ENCODE measurements at regions not wholly inside any gene's neighbourhood (a gene's known extent, or its start where the extent isn't known, plus 50 kb on each side); places are given as distances from the start of the nearest gene placed in this dataset.
"Not testable (repeated sequence)": the region's sequence is repeated elsewhere in the genome, so short reads cannot be mapped to it uniquely, and the experiment has no call there.

- DNase-seq = no peak
- intact Hi-C loops (cut with DNase I) = no loop called here
Measured at GRCh38 chr4:97073194-97073593, 1070.1 kb downstream of the STPG2 start.

- intact Hi-C loops (cut with DNase I) = no loop called here
Measured at GRCh38 chr4:97074531-97074930, 1068.7 kb downstream of the STPG2 start.

GRCh38 chr4:97081951-97082350 is 1061.3 kb downstream of the STPG2 start:
- intact Hi-C loops (cut with DNase I) = no loop called here
- DNase-seq = no peak

More at GRCh38 chr4:97074531-97074930, 1068.7 kb downstream of the STPG2 start:
- DNase-seq = no peak

- DNase-seq; intact Hi-C loops (cut with DNase I): not testable (repeated sequence)
Measured at GRCh38 chr4:97097036-97097435, 1046.2 kb downstream of the STPG2 start.

GRCh38 chr4:97101171-97101570 is 1042.1 kb downstream of the STPG2 start:
- DNase-seq; intact Hi-C loops (cut with DNase I): not testable (repeated sequence)

- no peak for DNase-seq
- intact Hi-C loops (cut with DNase I) = no loop called here
Measured at GRCh38 chr4:97103252-97103651, 1040.0 kb downstream of the STPG2 start.

GRCh38 chr4:97104006-97104405 is 1039.3 kb downstream of the STPG2 start:
- DNase-seq = no peak
- intact Hi-C loops (cut with DNase I) = no loop called here

GRCh38 chr4:97104666-97105065 is 1038.6 kb downstream of the STPG2 start:
- intact Hi-C loops (cut with DNase I) = no loop called here
- no peak for DNase-seq

GRCh38 chr4:97105347-97106099 is 1037.8 kb downstream of the STPG2 start:
- DNase-seq = no peak
- intact Hi-C loops (cut with DNase I) = no loop called here

GRCh38 chr4:97106161-97106560 is 1037.1 kb downstream of the STPG2 start:
- DNase-seq = no peak
- intact Hi-C loops (cut with DNase I) = no loop called here

- DNase-seq = no peak
- intact Hi-C loops (cut with DNase I) = no loop called here
Measured at GRCh38 chr4:97110506-97110905, 1032.8 kb downstream of the STPG2 start.

GRCh38 chr4:97116511-97116910 is 1026.8 kb downstream of the STPG2 start:
- intact Hi-C loops (cut with DNase I) = no loop called here

GRCh38 chr4:97121493-97121892 is 1021.8 kb downstream of the STPG2 start:
- DNase-seq = no peak
- intact Hi-C loops (cut with DNase I) = no loop called here

More at GRCh38 chr4:97116511-97116910, 1026.8 kb downstream of the STPG2 start:
- DNase-seq = no peak

- intact Hi-C loops (cut with DNase I) = no loop called here
Measured at GRCh38 chr4:97123573-97123972, 1019.7 kb downstream of the STPG2 start.

GRCh38 chr4:97132435-97132834 is 1010.8 kb downstream of the STPG2 start:
- intact Hi-C loops (cut with DNase I) = no loop called here

More at GRCh38 chr4:97123573-97123972, 1019.7 kb downstream of the STPG2 start:
- no peak for DNase-seq

GRCh38 chr4:97134456-97134855 is 1008.8 kb downstream of the STPG2 start:
- intact Hi-C loops (cut with DNase I) = no loop called here
- DNase-seq = no peak

More at GRCh38 chr4:97132435-97132834, 1010.8 kb downstream of the STPG2 start:
- no peak for DNase-seq

GRCh38 chr4:97139791-97140190 is 1003.5 kb downstream of the STPG2 start:
- intact Hi-C loops (cut with DNase I) = no loop called here
- no peak for DNase-seq

- DNase-seq = no peak
- intact Hi-C loops (cut with DNase I) = no loop called here
Measured at GRCh38 chr4:97140545-97140944, 1002.7 kb downstream of the STPG2 start.

GRCh38 chr4:97141332-97141731 is 1001.9 kb downstream of the STPG2 start:
- intact Hi-C loops (cut with DNase I); DNase-seq: not testable (repeated sequence)

- no peak for DNase-seq
- intact Hi-C loops (cut with DNase I) = no loop called here
Measured at GRCh38 chr4:97142410-97142809, 1000.9 kb downstream of the STPG2 start.

GRCh38 chr4:97142893-97143292 is 1000.4 kb downstream of the STPG2 start:
- intact Hi-C loops (cut with DNase I) = no loop called here
- no peak for DNase-seq
